HG02885 (cell line): ENCODE measurements at regions not wholly inside any gene's neighbourhood (a gene's known extent, or its start where the extent isn't known, plus 50 kb on each side); places are given as distances from the start of the nearest gene placed in this dataset.
A peak's percentile ranks its signal among the peaks of the same experiment; 100 is the strongest.
"Not testable (repeated sequence)": the region's sequence is repeated elsewhere in the genome, so short reads cannot be mapped to it uniquely, and the experiment has no call there.

Experiments
- ATAC-seq: cut with Tn5 transposase; IDR thresholded peaks from one replicate; pipeline ENCODE4 v1.9.1; 2021; ENCODE audit warnings: mild to moderate bottlenecking; ENCODE audit not compliant: unreplicated experiment, poor library complexity

DNA sequence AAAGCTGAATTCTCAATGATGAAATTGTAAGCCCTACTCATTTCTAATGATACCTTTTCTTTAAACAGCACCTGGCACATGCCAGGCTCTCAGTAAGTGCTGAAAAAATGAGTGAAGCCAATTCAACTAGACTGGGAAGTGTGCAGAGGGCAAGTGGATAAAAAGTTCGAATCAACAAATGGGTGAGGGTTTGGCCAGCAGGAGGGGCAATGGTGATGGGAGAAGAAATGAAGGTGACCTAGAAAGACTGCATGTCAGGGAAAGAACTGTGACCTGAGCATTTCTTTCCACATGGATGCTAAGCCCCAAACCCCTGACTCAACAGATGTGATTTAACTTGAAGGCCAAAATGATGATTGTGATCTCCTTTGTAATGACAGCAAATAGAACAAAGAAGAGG is 54.6 kb downstream of the DKK1 start:
- ATAC-seq: no peak

GRCh38 chr10:52374207-52374606 is 60.1 kb downstream of the DKK1 start:
- ATAC-seq: not testable (repeated sequence)

DNA sequence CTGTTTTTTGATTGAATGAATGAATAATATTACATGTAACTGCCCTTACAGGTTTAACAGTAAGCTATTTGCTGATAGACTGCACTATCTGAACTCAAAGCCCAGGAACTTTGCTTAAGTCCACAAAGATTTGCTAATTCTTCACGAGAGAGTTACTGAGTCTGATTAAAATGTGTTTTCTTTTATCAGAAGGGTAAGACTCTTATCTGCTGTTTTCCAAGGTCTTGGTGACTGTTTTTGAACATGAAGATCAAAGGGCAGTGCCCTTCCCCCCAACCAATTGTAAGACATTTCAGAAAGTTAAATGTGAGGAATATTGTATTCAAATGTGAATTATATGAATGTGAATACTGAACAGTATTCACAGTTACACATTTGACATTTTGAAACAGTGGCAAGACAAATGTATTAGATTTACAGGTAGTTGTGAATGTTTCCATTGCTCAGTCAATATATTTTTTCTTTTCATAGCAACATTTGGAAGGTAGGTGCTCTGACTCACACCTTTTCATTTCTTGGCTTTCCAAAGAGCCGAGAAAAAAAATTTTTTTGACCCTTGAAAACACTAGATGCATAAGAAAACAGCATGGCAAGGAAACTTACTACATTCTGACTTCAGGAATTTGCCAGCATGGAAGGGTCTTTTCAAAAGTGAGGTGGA is 62.7 kb downstream of the DKK1 start:
- no peak for ATAC-seq

- ATAC-seq: no peak
Measured at GRCh38 chr10:52378124-52378523, 64.0 kb downstream of the DKK1 start.

- no peak for ATAC-seq
Measured at GRCh38 chr10:52379287-52379686, 65.2 kb downstream of the DKK1 start.

DNA sequence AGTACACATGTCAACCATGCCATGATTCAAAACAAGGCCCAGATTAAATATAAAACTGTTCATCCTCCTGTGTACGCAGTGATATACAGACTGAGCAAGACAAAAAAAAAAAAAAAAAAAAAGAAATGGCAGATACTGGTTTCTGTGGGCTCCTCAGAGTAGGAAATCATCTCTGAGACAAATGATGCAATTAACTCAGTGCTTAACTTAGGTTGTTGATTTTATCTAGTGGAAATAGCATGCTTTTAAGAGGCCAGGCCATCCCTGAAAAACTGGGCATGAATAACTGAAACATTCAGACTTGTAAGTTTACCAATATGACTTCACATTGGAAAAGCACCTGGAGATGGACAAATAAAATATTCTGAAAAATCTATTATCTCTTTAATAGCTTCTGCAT is 69.0 kb downstream of the DKK1 start:
- ATAC-seq: no peak

- no peak for ATAC-seq
Measured at GRCh38 chr10:52387744-52388143, 73.7 kb downstream of the DKK1 start.

DNA sequence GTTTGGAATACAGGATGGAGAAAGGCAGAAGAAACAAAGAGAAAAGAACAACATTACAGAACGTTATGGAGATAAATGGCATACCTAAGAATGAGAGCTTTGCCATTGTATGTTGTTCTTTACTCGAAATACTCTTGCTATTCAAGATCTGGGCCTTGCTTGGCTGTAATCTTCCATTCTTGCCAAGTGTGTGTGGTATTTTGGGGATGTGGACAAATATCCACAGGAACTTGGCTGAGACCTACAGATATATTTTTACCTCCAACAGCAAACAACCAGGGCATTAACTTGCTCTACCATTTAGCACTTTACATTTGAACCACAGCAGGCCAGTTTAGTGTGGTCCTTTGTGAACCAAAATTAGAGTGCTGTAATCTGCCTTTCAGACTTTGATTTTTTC is 76.3 kb downstream of the DKK1 start:
- no peak for ATAC-seq

GRCh38 chr10:52391927-52392602 is 78.0 kb downstream of the DKK1 start:
- ATAC-seq: no peak

- no peak for ATAC-seq
Measured at GRCh38 chr10:52394246-52394645, 80.2 kb downstream of the DKK1 start.

- ATAC-seq: no peak
Measured at GRCh38 chr10:52400562-52400961, 86.5 kb downstream of the DKK1 start.

DNA sequence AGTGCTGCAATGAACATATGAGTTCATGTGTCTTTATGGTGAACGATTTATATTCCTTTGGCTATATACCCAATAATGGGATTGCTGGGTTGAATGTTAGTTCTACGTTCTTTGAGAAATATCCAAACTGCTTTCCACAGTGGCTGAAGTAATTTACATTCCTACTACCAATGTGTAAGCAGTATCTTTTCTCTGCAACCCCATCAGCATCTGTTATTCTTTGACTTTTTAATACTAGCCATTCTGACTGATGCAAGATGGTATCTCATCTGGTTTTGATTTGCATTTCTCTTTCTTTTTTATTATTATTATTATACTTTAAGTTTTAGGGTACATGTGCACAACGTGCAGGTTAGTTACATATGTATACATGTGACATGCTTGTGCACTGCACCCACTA is 89.7 kb downstream of the DKK1 start:
- not testable (repeated sequence) for ATAC-seq

DNA sequence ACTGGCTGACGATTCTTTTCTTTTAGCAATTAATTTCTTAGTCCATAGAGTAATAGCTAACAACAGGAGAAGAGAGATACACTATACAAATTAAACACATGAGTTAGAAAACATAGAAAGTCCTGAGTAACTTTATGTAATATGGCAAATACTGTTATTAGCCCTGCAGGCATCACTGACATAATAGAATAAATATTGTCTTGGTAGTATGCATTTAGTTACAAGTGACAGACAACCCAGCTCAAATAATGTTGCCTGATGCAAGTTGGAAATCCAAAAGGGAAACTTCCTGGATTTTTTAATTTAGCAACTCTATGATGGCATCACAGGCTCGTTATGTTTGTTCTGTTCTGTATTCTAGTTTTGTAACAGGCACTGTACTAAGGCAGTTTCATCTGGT is 95.1 kb downstream of the DKK1 start:
- no peak for ATAC-seq

DNA sequence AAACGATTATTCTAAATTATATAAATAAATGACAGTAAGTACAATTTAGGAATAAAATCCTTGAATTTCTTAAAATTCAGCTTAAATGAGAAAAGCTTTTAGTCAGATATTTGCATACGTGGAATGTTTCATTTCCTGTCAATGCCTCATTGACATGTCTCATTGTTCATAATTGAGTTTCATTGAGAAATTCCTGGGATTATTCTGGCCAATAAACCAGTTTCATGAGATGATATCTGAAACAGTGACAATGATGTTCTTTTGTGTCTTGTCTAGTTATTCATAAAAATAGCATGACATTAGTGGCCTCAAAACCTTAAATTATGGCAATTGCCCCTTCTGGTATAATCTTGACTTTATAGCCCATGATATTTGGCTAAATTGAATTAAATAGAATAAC is 95.8 kb downstream of the DKK1 start:
- no peak for ATAC-seq

DNA sequence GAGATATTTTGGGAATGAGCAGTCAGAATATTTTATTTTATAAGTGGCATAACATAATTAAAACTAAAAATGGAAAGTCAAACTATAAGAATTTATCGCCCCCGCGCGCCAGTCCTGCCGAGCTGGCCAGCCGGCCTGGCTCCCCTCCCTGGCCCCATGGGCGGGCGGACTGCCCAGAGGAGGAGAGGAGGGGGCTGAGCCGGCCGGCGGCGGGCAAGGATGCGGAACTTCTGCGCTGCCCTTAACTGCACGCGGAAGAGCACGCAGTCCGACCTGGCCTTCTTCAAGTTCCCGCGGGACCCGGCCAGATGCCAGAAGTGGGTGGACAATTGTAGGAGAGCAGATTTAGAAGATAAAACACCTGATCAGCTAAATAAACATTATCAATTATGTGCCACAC is 96.8 kb downstream of the DKK1 start:
- ATAC-seq: no peak

- ATAC-seq: no peak
Measured at GRCh38 chr10:52419281-52419680, 105.2 kb downstream of the DKK1 start.

- no peak for ATAC-seq
Measured at GRCh38 chr10:52420656-52421055, 106.6 kb downstream of the DKK1 start.

GRCh38 chr10:52423369-52423768 is 109.3 kb downstream of the DKK1 start:
- ATAC-seq: no peak

- no peak for ATAC-seq
Measured at GRCh38 chr10:52424341-52424740, 110.3 kb downstream of the DKK1 start.

DNA sequence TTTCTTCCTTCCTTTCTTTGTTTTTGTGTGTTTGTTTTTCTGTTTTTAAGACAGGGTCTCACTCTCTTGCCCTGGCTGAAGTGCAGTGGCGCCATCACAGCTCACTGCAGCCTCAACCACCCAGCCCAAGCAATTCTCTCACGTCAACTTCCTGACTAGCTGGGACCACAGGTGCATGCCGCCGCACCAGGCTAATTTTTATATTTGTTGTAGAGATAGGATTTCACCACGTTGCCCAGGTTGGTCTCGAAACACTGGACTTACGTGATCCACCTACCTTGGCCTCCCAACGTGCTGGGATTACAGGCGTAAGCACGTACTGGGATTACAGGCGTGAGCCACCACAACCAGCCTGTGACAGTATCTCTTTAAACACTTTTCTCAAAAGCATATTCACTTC is 120.7 kb downstream of the DKK1 start:
- ATAC-seq: no peak

DNA sequence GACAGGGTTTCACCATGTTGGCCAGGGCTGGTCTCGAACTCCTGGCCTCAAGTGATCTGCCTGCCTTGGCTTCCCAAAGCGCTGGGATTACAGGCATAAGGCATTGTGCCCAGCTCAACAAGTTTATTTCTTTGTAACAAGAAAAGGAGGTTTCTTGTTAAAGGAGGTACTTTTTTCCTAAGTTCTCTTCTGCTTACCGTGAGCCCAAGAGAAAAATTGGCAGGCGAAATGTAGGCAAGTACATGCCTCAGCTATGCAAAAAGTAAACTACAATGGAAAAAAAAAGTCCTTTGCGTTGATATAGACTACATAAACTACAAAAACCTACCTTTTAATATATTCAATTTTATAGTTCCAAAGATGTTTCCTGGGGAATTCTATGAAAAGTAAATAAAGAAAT is 122.6 kb downstream of the DKK1 start:
- no peak for ATAC-seq

GRCh38 chr10:52437205-52437646 is 123.1 kb downstream of the DKK1 start:
- ATAC-seq: peak; percentile 87
